Endodermal cell (in vitro differentiated cells): ENCODE measurements at regions not wholly inside any gene's neighbourhood (a gene's known extent, or its start where the extent isn't known, plus 50 kb on each side); places are given as distances from the start of the nearest gene placed in this dataset.

Source experiments
- DNase-seq: peaks from one replicate; pipeline ENCODE4 v3.0.0-alpha.2; 2017
- H3K27ac ChIP-seq: 2 replicates; pipeline ENCODE4 v1.5.1; 2013; ENCODE audit warnings: mild to moderate bottlenecking, low read depth, low read length, moderate library complexity
- H3K27me3 ChIP-seq: 2 replicates; pipeline ENCODE4 v1.6.1; 2013; ENCODE audit warnings: mild to moderate bottlenecking, low read length, moderate library complexity; ENCODE audit not compliant: insufficient read depth, control insufficient read depth, poor library complexity, severe bottlenecking
- H3K36me3 ChIP-seq: 2 replicates; pipeline ENCODE4 v1.7.0; 2013; ENCODE audit warnings: mild to moderate bottlenecking, low read length, moderate library complexity; ENCODE audit not compliant: control insufficient read depth, insufficient read depth
- H3K4me1 ChIP-seq: one replicate; pipeline ENCODE4 v1.7.0; 2013; ENCODE audit warnings: low read length; ENCODE audit not compliant: control insufficient read depth, insufficient read depth
- H3K4me3 ChIP-seq: 2 replicates; pipeline ENCODE4 v1.5.1; 2013; ENCODE audit warnings: mild to moderate bottlenecking, low read length, moderate library complexity
- H3K9ac ChIP-seq: 2 replicates; pipeline ENCODE4 v1.6.1; 2013; ENCODE audit warnings: mild to moderate bottlenecking, low read length, moderate library complexity; ENCODE audit not compliant: poor library complexity, severe bottlenecking; ENCODE audit errors: extremely low read depth
- H3K9me3 ChIP-seq: 2 replicates; pipeline ENCODE4 v1.6.1; 2013; ENCODE audit warnings: mild to moderate bottlenecking, low read length, moderate library complexity; ENCODE audit not compliant: control insufficient read depth
- H3K27ac Mint-ChIP-seq: 2 replicates; pipeline ENCODE4 v1.8.0; 2020; ENCODE audit warnings: mixed read lengths
- H3K27me3 Mint-ChIP-seq: 2 replicates; pipeline ENCODE4 v1.8.0; 2021; ENCODE audit warnings: mild to moderate bottlenecking, mixed read lengths; ENCODE audit not compliant: insufficient read depth
- H3K36me3 Mint-ChIP-seq: 2 replicates; pipeline ENCODE4 v1.8.0; 2020; ENCODE audit warnings: low read depth, mixed read lengths
- H3K4me1 Mint-ChIP-seq: 2 replicates; pipeline ENCODE4 v1.8.0; 2020; ENCODE audit warnings: mixed read lengths
- H3K4me3 Mint-ChIP-seq: 2 replicates; pipeline ENCODE4 v1.8.0; 2020; ENCODE audit warnings: mild to moderate bottlenecking, moderate library complexity, mixed read lengths
- H3K9me3 Mint-ChIP-seq: 2 replicates; pipeline ENCODE4 v1.8.0; 2020; ENCODE audit warnings: mild to moderate bottlenecking, mixed read lengths
- CTCF ChIP-seq: fragments of 200-600 bp; sonication (generic); conservative IDR thresholded peaks from 2 replicates; pipeline ENCODE4 v1.5.0; 2021; ENCODE audit warnings: antibody characterized with exemption, mild to moderate bottlenecking
- WGBS, 2 experiments: methylation state at CpG; one replicate each; pipeline versions ENCODE4 v1.1.5 to v1.1.7; 2013; ENCODE audit warnings: missing lambda C conversion rate in 2 of 2, mixed read lengths in 1 of 2; ENCODE audit not compliant: insufficient coverage in 1 of 2, insufficient read length in 1 of 2; 5-methylcytosine and 5-hydroxymethylcytosine counted together

GRCh38 chr5:39559923-39560322, 135.1 kb upstream of the DAB2 start:
- TF ChIP-seq CTCF: no peak
- no peak overlapping the region for H3K4me3 Mint-ChIP-seq
- Histone ChIP-seq H3K9me3 (no peaks in the 10 kb centered on the region), H3K36me3 (no peaks in the 10 kb centered on the region), H3K4me3 (no peak overlapping the region), H3K27ac (no peak overlapping the region), H3K9ac (no peak overlapping the region), H3K4me1 (no peaks in the 10 kb centered on the region), H3K27me3 (no peaks in the 10 kb centered on the region)
- H3K27ac Mint-ChIP-seq: no peak overlapping the region
- H3K4me1 Mint-ChIP-seq: no peaks in the 10 kb centered on the region
- no peaks in the 10 kb centered on the region for H3K36me3 Mint-ChIP-seq
- no peaks in the 10 kb centered on the region for H3K27me3 Mint-ChIP-seq
- H3K9me3 Mint-ChIP-seq: no peaks in the 10 kb centered on the region
- no peak for DNase-seq
- WGBS, 2 experiments: 78 to 91% methylated on average over 1 to 2 of the region's 2 CpGs

GRCh38 chr5:39558541-39558940, 133.8 kb upstream of the DAB2 start:
- no peak for TF ChIP-seq CTCF
- H3K27ac ChIP-seq: no peak overlapping the region
- H3K9me3 ChIP-seq: no peaks in the 10 kb centered on the region
- Mint-ChIP-seq H3K27me3 (no peaks in the 10 kb centered on the region), H3K9me3 (no peaks in the 10 kb centered on the region), H3K27ac (no peak overlapping the region), H3K4me3 (no peak overlapping the region), H3K36me3 (no peaks in the 10 kb centered on the region), H3K4me1 (no peaks in the 10 kb centered on the region)
- no peak overlapping the region for H3K4me3 ChIP-seq
- no peaks in the 10 kb centered on the region for H3K4me1 ChIP-seq
- WGBS, 2 experiments: 67 to 100% methylated on average over 1 to 3 of the region's 3 CpGs
- H3K27me3 ChIP-seq: no peaks in the 10 kb centered on the region
- no peak overlapping the region for H3K9ac ChIP-seq
- DNase-seq: no peak
- H3K36me3 ChIP-seq: no peaks in the 10 kb centered on the region

- no peaks in the 10 kb centered on the region for H3K9me3 Mint-ChIP-seq
- H3K4me1 ChIP-seq: no peaks in the 10 kb centered on the region
- H3K4me3 ChIP-seq: no peak overlapping the region
- H3K4me1 Mint-ChIP-seq: no peaks in the 10 kb centered on the region
- WGBS, 2 experiments: 92 to 96% methylated on average over 3 to 4 of the region's 4 CpGs
- no peak overlapping the region for H3K9ac ChIP-seq
- no peak overlapping the region for H3K4me3 Mint-ChIP-seq
- no peak for TF ChIP-seq CTCF
- DNase-seq: no peak
- H3K36me3 Mint-ChIP-seq: no peaks in the 10 kb centered on the region
- H3K36me3 ChIP-seq: no peaks in the 10 kb centered on the region
- H3K27ac ChIP-seq: no peak overlapping the region
- no peaks in the 10 kb centered on the region for H3K27me3 Mint-ChIP-seq
- H3K27ac Mint-ChIP-seq: no peak overlapping the region
- H3K9me3 ChIP-seq: no peaks in the 10 kb centered on the region
- no peaks in the 10 kb centered on the region for H3K27me3 ChIP-seq
These were observed 131.0 kb upstream of the DAB2 start for GRCh38 chr5:39555788-39556187.
